ENCODE measurements at regions not wholly inside any gene's neighbourhood (a gene's known extent, or its start where the extent isn't known, plus 50 kb on each side); places are given as distances from the start of the nearest gene placed in this dataset.

- TF ChIP-seq CTCF (IDR thresholded peaks at IDR 0.05), result no peak
- no peak for TF ChIP-seq POLR2A (IDR thresholded peaks at IDR 0.05)
These were observed 822.4 kb downstream of the VGLL3 start for GRCh38 chr3:86168512-86168911.

All from thyroid gland (tissue), 4 donors.